ENCODE measurements at regions not wholly inside any gene's neighbourhood (a gene's known extent, or its start where the extent isn't known, plus 50 kb on each side); places are given as distances from the start of the nearest gene placed in this dataset.

- Histone ChIP-seq H3K27ac (no peak overlapping the region), H3K27me3 (no peaks in the 10 kb centered on the region), H3K9me3 (no peaks in the 10 kb centered on the region), H3K36me3 (no peaks in the 10 kb centered on the region), H3K4me1 (no peaks in the 10 kb centered on the region), H3K4me3 (no peak overlapping the region)
- DNase-seq (no peak), ATAC-seq (ENCODE audit: low FRiP score in 2 of 2) (no peak)
- no peak for TF ChIP-seq CTCF (IDR thresholded peaks at IDR 0.05)
- no peak for TF ChIP-seq POLR2A (IDR thresholded peaks at IDR 0.05)
- no peak for TF ChIP-seq EP300 (IDR thresholded peaks at IDR 0.05)
- no peak for TF ChIP-seq POLR2AphosphoS5 (IDR thresholded peaks at IDR 0.05)
- WGBS, 2 donors = 73 to 76% methylated on average over 1 of the region's 1 CpG
Observed at GRCh38 chr5:38032149-38032548, 192.3 kb upstream of the GDNF start.

GRCh38 chr5:38031304-38031703, 191.5 kb upstream of the GDNF start:
- Histone ChIP-seq H3K27me3 (no peaks in the 10 kb centered on the region), H3K36me3 (no peaks in the 10 kb centered on the region), H3K27ac (no peak overlapping the region), H3K4me1 (no peaks in the 10 kb centered on the region), H3K4me3 (no peak overlapping the region), H3K9me3 (no peaks in the 10 kb centered on the region)
- ATAC-seq (ENCODE audit: low FRiP score in 2 of 2) (no peak), DNase-seq (no peak)
- no peak for TF ChIP-seq POLR2AphosphoS5 (IDR thresholded peaks at IDR 0.05)
- no peak for TF ChIP-seq CTCF (IDR thresholded peaks at IDR 0.05)
- TF ChIP-seq POLR2A (IDR thresholded peaks at IDR 0.05) = no peak
- no peak for TF ChIP-seq EP300 (IDR thresholded peaks at IDR 0.05)
- 64 to 86% methylated on average over 1 of the region's 1 CpG for WGBS, 2 donors

- Histone ChIP-seq H3K9me3 (no peaks in the 10 kb centered on the region), H3K27me3 (no peaks in the 10 kb centered on the region), H3K4me3 (no peak overlapping the region), H3K36me3 (no peaks in the 10 kb centered on the region), H3K27ac (no peak overlapping the region), H3K4me1 (no peaks in the 10 kb centered on the region)
- TF ChIP-seq POLR2A (IDR thresholded peaks at IDR 0.05) = no peak
- TF ChIP-seq POLR2AphosphoS5 (IDR thresholded peaks at IDR 0.05) = no peak
- no peak for TF ChIP-seq EP300 (IDR thresholded peaks at IDR 0.05)
- TF ChIP-seq CTCF (IDR thresholded peaks at IDR 0.05) = no peak
- peak in 1 of 2 donors; percentile 41 for DNase-seq
- WGBS, 2 donors = 81 to 88% methylated on average over 6 of the region's 6 CpGs
- ATAC-seq (ENCODE audit: low FRiP score in 2 of 2) = no peak
Observed at GRCh38 chr5:38029397-38030065, 189.7 kb upstream of the GDNF start.

- H3K4me1 ChIP-seq = peaks cover 0 to 4% (median 0%) of the 10 kb centered on the region in 4 donors
- 52 to 58% methylated on average over 4 of the region's 4 CpGs for WGBS, 2 donors
- H3K9me3 ChIP-seq = no peaks in the 10 kb centered on the region
- TF ChIP-seq EP300 (IDR thresholded peaks at IDR 0.05) (no peak), CTCF (IDR thresholded peaks at IDR 0.05) (no peak), POLR2A (IDR thresholded peaks at IDR 0.05) (no peak), POLR2AphosphoS5 (IDR thresholded peaks at IDR 0.05) (no peak)
- no peak overlapping the region for H3K27ac ChIP-seq
- H3K27me3 ChIP-seq = no peaks in the 10 kb centered on the region
- ATAC-seq (ENCODE audit: low FRiP score in 2 of 2) (no peak), DNase-seq (no peak)
- H3K4me3 ChIP-seq = no peak overlapping the region
- no peaks in the 10 kb centered on the region for H3K36me3 ChIP-seq
Observed at GRCh38 chr5:38023799-38024198, 184.0 kb upstream of the GDNF start.

GRCh38 chr5:38023371-38023770, 183.5 kb upstream of the GDNF start:
- DNase-seq (peak in 1 of 2 donors; percentile 30), ATAC-seq (ENCODE audit: low FRiP score in 2 of 2) (no peak)
- 63 to 75% methylated on average over 4 of the region's 4 CpGs for WGBS, 2 donors
- Histone ChIP-seq H3K36me3 (no peaks in the 10 kb centered on the region), H3K4me1 (peaks cover 0 to 4% (median 0%) of the 10 kb centered on the region in 4 donors), H3K9me3 (no peaks in the 10 kb centered on the region), H3K27me3 (no peaks in the 10 kb centered on the region), H3K27ac (no peak overlapping the region), H3K4me3 (no peak overlapping the region)
- TF ChIP-seq POLR2AphosphoS5 (IDR thresholded peaks at IDR 0.05) (no peak), EP300 (IDR thresholded peaks at IDR 0.05) (no peak)
